Osteocyte (in vitro differentiated cells): ENCODE measurements at regions not wholly inside any gene's neighbourhood (a gene's known extent, or its start where the extent isn't known, plus 50 kb on each side); places are given as distances from the start of the nearest gene placed in this dataset.
A peak's percentile ranks its signal among the peaks of the same experiment; 100 is the strongest.

ENCODE experiments used
- DNase-seq: peaks from one replicate; pipeline ENCODE4 v3.0.0; 2021; ENCODE audit warnings: mixed read lengths; ENCODE audit not compliant: unreplicated experiment; ENCODE audit errors: extremely low spot score
- H3K27ac Mint-ChIP-seq: one replicate; pipeline ENCODE4 v1.8.0; 2021; ENCODE audit warnings: mild to moderate bottlenecking, mixed read lengths; ENCODE audit not compliant: unreplicated experiment
- H3K27me3 Mint-ChIP-seq: one replicate; pipeline ENCODE4 v1.8.0; 2021; ENCODE audit warnings: mixed read lengths; ENCODE audit not compliant: unreplicated experiment
- H3K36me3 Mint-ChIP-seq: one replicate; pipeline ENCODE4 v1.8.0; 2021; ENCODE audit warnings: mixed read lengths; ENCODE audit not compliant: unreplicated experiment
- H3K4me1 Mint-ChIP-seq: one replicate; pipeline ENCODE4 v1.8.0; 2021; ENCODE audit warnings: mixed read lengths; ENCODE audit not compliant: unreplicated experiment
- H3K4me3 Mint-ChIP-seq: one replicate; pipeline ENCODE4 v1.8.0; 2021; ENCODE audit warnings: mild to moderate bottlenecking, moderate library complexity, mixed read lengths; ENCODE audit not compliant: unreplicated experiment
- H3K9me3 Mint-ChIP-seq: one replicate; pipeline ENCODE4 v1.8.0; 2021; ENCODE audit warnings: mixed read lengths; ENCODE audit not compliant: unreplicated experiment
- CTCF ChIP-seq: fragments of 200-600 bp; sonication (generic); IDR thresholded peaks from 2 replicates; pipeline ENCODE4 v1.5.0; 2021; ENCODE audit warnings: antibody characterized with exemption, mild to moderate bottlenecking, moderate library complexity

GRCh38 chr13:79647533-79647932 lies 166.6 kb downstream of the NDFIP2 start:
- Mint-ChIP-seq H3K36me3 (no peaks in the 10 kb centered on the region), H3K27me3 (no peaks in the 10 kb centered on the region), H3K4me3 (no peak overlapping the region), H3K4me1 (no peaks in the 10 kb centered on the region), H3K27ac (no peak overlapping the region), H3K9me3 (no peaks in the 10 kb centered on the region)
- no peak for TF ChIP-seq CTCF
- DNase-seq: no peak

GRCh38 chr13:79646880-79647279 lies 165.9 kb downstream of the NDFIP2 start:
- no peaks in the 10 kb centered on the region for H3K4me1 Mint-ChIP-seq
- no peaks in the 10 kb centered on the region for H3K27me3 Mint-ChIP-seq
- H3K9me3 Mint-ChIP-seq: no peaks in the 10 kb centered on the region
- no peaks in the 10 kb centered on the region for H3K36me3 Mint-ChIP-seq
- H3K4me3 Mint-ChIP-seq: no peak overlapping the region
- no peak for DNase-seq
- no peak for TF ChIP-seq CTCF
- no peak overlapping the region for H3K27ac Mint-ChIP-seq

GRCh38 chr13:79645569-79645968 lies 164.6 kb downstream of the NDFIP2 start:
- no peaks in the 10 kb centered on the region for H3K4me1 Mint-ChIP-seq
- no peak overlapping the region for H3K4me3 Mint-ChIP-seq
- H3K36me3 Mint-ChIP-seq: no peaks in the 10 kb centered on the region
- no peak overlapping the region for H3K27ac Mint-ChIP-seq
- no peaks in the 10 kb centered on the region for H3K9me3 Mint-ChIP-seq
- TF ChIP-seq CTCF: no peak
- H3K27me3 Mint-ChIP-seq: no peaks in the 10 kb centered on the region
- DNase-seq: no peak

GRCh38 chr13:79642596-79642995 lies 161.6 kb downstream of the NDFIP2 start:
- H3K9me3 Mint-ChIP-seq: no peaks in the 10 kb centered on the region
- TF ChIP-seq CTCF: peak; percentile 33
- H3K4me3 Mint-ChIP-seq: no peak overlapping the region
- no peaks in the 10 kb centered on the region for H3K4me1 Mint-ChIP-seq
- DNase-seq: no peak
- no peaks in the 10 kb centered on the region for H3K36me3 Mint-ChIP-seq
- H3K27me3 Mint-ChIP-seq: no peaks in the 10 kb centered on the region
- H3K27ac Mint-ChIP-seq: no peak overlapping the region

- no peak for DNase-seq
- no peak for TF ChIP-seq CTCF
- Mint-ChIP-seq H3K4me3 (no peak overlapping the region), H3K27me3 (no peaks in the 10 kb centered on the region), H3K36me3 (no peaks in the 10 kb centered on the region), H3K9me3 (no peaks in the 10 kb centered on the region), H3K27ac (no peak overlapping the region), H3K4me1 (no peaks in the 10 kb centered on the region)
These were observed 156.3 kb downstream of the NDFIP2 start for GRCh38 chr13:79637133-79637763.
